Lower leg skin (tissue), 4 donors: ENCODE measurements at regions not wholly inside any gene's neighbourhood (a gene's known extent, or its start where the extent isn't known, plus 50 kb on each side); places are given as distances from the start of the nearest gene placed in this dataset.

Experiments
- DNase-seq, 2 donors: peaks; one replicate each; pipeline ENCODE4 v3.0.0-alpha.2; 2019; ENCODE audit warnings: low spot score in 2 of 2
- H3K4me3 ChIP-seq: fragments of 200-600 bp; sonication (generic); 2 replicates; pipeline ENCODE4 v1.5.1; 2017; ENCODE audit warnings: mild to moderate bottlenecking, low read depth; ENCODE audit not compliant: poor library complexity, severe bottlenecking
- POLR2A ChIP-seq, 2 donors: fragments of 450-650 bp; IDR thresholded peaks; one replicate each; pipeline ENCODE4 v1.6.1; 2016 to 2017; ENCODE audit warnings: antibody characterized with exemption in 2 of 2, mild to moderate bottlenecking in 1 of 2, moderate library complexity in 1 of 2
- WGBS, 2 donors: methylation state at CpG; one replicate each; pipeline ENCODE4 v1.1.5; 2018; 5-methylcytosine and 5-hydroxymethylcytosine counted together
- intact Hi-C: fragments of 100-400 bp; cut with DNase I; formaldehyde crosslinking; loops from one replicate; pipeline ENCODE4 v1.15.0; 2023; ENCODE audit warnings: low total_unique reads
- TF ChIP-seq, protein P1 (sequence below), 3 donors: fragments of 450-650 bp; IDR thresholded peaks; one replicate each; pipeline ENCODE4 v1.5.1; 2016; ENCODE audit warnings: antibody characterized with exemption in 3 of 3, mild to moderate bottlenecking in 3 of 3, moderate library complexity in 2 of 3

DNA sequence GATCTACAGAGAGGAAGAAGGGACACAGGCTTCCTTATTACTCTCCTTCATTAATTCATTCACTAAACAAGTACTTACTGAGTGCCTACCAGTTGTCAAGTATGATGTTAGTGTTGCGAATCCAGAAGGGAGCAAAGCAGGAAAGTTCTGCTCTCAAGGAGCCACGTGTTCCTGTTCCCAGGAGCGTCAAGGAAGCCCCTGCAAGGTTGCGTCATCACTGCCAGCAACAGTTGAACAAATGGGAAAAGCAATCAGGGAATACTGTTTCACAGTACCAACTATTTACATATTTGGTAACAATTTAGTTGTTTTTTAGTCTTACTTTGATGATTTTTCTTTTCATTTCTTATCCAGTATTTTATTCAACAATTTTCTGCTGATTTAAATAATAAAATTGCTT, 310.0 kb downstream of the FOXA2 start:
- DNase-seq: no peak
- intact Hi-C loops: no loop called here
- 77 to 79% methylated on average over 4 of the region's 4 CpGs for WGBS, 2 donors
- TF ChIP-seq, protein P1, sequence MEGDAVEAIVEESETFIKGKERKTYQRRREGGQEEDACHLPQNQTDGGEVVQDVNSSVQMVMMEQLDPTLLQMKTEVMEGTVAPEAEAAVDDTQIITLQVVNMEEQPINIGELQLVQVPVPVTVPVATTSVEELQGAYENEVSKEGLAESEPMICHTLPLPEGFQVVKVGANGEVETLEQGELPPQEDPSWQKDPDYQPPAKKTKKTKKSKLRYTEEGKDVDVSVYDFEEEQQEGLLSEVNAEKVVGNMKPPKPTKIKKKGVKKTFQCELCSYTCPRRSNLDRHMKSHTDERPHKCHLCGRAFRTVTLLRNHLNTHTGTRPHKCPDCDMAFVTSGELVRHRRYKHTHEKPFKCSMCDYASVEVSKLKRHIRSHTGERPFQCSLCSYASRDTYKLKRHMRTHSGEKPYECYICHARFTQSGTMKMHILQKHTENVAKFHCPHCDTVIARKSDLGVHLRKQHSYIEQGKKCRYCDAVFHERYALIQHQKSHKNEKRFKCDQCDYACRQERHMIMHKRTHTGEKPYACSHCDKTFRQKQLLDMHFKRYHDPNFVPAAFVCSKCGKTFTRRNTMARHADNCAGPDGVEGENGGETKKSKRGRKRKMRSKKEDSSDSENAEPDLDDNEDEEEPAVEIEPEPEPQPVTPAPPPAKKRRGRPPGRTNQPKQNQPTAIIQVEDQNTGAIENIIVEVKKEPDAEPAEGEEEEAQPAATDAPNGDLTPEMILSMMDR (IDR thresholded peaks at IDR 0.05): no peak
- no peak for TF ChIP-seq POLR2A (IDR thresholded peaks at IDR 0.05)
- no peak overlapping the region for H3K4me3 ChIP-seq

DNA sequence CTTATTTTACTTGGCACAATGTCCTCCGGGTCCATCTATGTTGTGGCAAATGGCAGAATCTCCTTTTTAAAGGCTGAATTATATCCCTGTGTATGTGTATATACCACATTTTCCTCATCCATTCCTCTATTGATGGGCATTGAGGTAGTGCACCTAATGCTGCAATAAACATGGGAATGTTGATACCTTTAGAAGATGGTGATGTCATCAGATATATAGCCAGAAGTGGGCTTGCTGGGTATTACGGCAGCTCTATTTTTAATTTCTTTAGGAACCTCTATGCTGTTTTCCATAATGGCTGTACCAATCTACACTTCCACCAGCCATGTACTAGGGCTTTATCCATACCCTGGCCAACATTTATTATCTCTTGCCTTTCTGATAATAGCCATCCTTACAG, 315.7 kb downstream of the FOXA2 start:
- no peak for TF ChIP-seq POLR2A (IDR thresholded peaks at IDR 0.05)
- TF ChIP-seq, protein P1 (IDR thresholded peaks at IDR 0.05): no peak
- H3K4me3 ChIP-seq: no peak overlapping the region
- WGBS, 2 donors: 92 to 96% methylated on average over 2 of the region's 2 CpGs
- DNase-seq: no peak
- intact Hi-C loops: no loop called here

DNA sequence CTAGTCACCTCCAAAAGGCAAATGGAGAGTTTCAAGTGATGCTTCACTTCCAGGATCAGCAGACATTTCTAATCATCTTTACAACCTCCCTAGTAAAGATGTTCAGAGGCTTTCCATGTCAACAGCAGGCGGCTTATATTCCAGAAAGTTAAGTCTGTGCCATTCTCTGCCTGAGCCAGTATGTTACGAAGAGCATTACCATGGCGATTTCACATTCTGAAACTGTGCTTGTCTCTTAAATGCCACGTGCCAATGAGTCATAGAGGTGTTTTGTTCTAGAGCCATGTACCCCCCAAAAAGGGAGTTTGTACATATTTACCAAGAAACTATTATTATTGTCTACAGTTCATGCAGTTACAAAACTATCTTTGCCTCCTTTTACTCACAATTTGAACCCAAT, 319.5 kb downstream of the FOXA2 start:
- 77 to 79% methylated on average over 4 of the region's 4 CpGs for WGBS, 2 donors

DNA sequence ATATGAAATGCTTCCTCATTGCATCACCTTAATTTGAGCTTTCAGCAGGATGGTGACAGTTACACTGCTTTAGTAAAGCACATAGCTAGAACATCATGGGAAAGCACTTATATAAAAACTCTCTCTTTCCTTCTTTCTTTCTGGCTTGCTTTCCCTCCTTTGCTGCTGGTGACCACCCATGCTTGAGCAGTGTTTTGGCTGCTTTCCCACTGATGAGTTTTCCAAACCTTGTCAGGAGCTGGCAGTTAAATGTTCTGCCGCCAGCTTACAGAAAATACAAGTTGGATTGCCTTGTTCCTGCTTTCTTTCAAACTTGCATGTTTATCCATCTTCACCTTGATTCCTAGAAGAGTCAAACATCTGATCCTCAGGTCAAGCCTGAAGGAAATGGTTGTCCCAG, 323.9 kb downstream of the FOXA2 start:
- 40 to 43% methylated on average over 1 of the region's 1 CpG for WGBS, 2 donors
- intact Hi-C loops: no loop called here
- DNase-seq: no peak
- TF ChIP-seq, protein P1 (IDR thresholded peaks at IDR 0.05): no peak
- TF ChIP-seq POLR2A (IDR thresholded peaks at IDR 0.05): no peak
- no peak overlapping the region for H3K4me3 ChIP-seq

More for the DNA sequence above, 319.5 kb downstream of the FOXA2 start:
- H3K4me3 ChIP-seq: no peak overlapping the region
- no peak for DNase-seq
- intact Hi-C loops: no loop called here
- TF ChIP-seq POLR2A (IDR thresholded peaks at IDR 0.05): no peak
- TF ChIP-seq, protein P1 (IDR thresholded peaks at IDR 0.05): no peak

DNA sequence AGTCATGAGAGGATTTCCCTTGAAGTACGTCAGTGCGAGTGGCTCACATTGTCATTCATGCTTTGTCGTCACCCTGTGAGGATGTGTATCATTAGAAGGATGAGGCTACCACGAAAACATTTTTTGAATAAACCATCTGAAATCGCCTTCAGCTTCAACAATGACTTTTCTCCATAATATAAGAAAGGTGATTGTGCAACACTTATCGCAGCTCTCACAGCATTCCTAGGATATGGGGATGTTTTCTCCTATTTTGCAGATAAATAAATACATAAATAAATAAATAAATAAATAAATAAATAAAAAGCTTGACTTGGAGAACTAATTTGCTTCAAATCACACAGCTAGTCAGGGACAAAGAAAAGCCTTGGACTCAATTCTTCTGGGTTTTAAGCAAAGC, 326.5 kb downstream of the FOXA2 start:
- no peak for DNase-seq
- intact Hi-C loops: no loop called here
- no peak for TF ChIP-seq POLR2A (IDR thresholded peaks at IDR 0.05)
- TF ChIP-seq, protein P1 (IDR thresholded peaks at IDR 0.05): no peak
- H3K4me3 ChIP-seq: no peak overlapping the region
- 73 to 75% methylated on average over 6 of the region's 6 CpGs for WGBS, 2 donors

DNA sequence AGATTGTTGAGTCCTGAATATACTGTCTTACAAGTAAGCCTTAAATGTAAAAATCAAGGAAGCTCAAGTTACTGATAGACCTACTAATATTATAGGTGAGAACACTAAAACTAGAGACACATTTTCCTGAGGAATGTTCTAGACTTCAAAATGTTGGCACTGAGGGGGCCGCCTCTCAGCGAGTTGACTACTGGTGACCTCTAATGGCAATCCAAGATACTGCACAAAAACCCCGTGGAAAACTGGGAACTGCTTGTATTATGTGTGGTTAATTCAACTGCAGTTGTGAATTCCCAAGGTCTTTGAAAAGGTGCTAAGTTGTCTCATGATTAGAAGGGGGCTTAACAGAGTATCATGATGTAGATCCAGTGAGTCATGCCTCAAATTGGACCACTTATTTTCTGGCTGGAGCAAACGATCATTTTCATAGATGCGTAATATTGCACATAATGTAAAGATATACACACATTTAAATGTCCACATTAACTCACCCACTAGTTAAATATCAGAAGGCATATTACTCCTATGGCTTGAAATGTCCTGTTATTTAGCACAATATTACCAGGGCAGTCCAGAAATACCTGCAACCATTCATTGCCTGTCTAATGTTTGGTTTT, 336.2 kb downstream of the FOXA2 start:
- H3K4me3 ChIP-seq: no peak overlapping the region
- intact Hi-C loops: no loop called here
- TF ChIP-seq, protein P1 (IDR thresholded peaks at IDR 0.05): no peak
- no peak for TF ChIP-seq POLR2A (IDR thresholded peaks at IDR 0.05)
- WGBS, 2 donors: 25 to 28% methylated on average over 5 of the region's 5 CpGs
- DNase-seq: no peak
